DND-41 (cell line): ENCODE measurements at regions not wholly inside any gene's neighbourhood (a gene's known extent, or its start where the extent isn't known, plus 50 kb on each side); places are given as distances from the start of the nearest gene placed in this dataset.

Source experiments
- EZH2 ChIP-seq: IDR thresholded peaks from 3 replicates; pipeline ENCODE4 v1.6.1; 2012; ENCODE audit warnings: borderline replicate concordance, low read depth, mild to moderate bottlenecking, moderate library complexity, low read length, inconsistent platforms; ENCODE audit not compliant: severe bottlenecking
- TF ChIP-seq, protein P1 (sequence below): IDR thresholded peaks from 2 replicates; pipeline ENCODE4 v1.5.1; 2012; ENCODE audit warnings: borderline replicate concordance, low read length, moderate library complexity, mild to moderate bottlenecking; ENCODE audit not compliant: poor library complexity, severe bottlenecking; ENCODE audit errors: extremely low read depth

DNA sequence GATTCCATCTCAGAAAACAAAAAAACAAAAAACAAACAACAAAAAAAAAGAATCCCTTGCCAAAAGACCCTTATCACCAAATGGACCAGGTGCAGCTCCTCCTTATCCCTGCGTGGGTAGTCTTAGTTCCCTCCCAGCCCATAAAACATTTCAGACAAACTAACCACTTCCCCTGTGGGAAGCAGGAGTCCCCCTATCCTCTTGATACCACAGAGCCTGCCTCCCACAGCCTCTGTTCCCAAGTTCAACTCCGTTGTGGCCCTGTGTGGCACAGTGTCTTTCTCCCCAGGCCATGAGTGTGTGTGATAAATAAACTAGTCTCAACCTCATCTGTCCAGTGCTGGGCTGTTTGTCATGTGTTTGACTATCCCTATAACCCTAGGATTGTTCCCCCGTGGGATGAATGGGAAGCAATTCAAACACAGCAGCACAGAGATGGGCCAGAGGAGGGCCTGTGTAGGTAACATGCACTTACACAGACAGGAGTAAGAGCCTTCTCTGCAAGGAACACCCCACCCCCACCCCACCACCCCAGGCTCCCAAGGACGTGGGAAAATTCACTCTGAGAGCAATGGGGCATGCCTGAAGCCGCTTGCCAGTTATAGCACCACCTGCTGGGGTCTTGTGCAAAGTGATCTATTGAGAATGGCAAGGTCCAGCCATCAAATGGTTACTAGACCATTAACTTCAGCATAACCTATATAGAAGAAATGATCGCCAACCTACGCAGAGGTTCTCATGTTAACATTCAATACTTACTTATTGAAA is 147.1 kb upstream of the GHITM start:
- TF ChIP-seq, protein P1, sequence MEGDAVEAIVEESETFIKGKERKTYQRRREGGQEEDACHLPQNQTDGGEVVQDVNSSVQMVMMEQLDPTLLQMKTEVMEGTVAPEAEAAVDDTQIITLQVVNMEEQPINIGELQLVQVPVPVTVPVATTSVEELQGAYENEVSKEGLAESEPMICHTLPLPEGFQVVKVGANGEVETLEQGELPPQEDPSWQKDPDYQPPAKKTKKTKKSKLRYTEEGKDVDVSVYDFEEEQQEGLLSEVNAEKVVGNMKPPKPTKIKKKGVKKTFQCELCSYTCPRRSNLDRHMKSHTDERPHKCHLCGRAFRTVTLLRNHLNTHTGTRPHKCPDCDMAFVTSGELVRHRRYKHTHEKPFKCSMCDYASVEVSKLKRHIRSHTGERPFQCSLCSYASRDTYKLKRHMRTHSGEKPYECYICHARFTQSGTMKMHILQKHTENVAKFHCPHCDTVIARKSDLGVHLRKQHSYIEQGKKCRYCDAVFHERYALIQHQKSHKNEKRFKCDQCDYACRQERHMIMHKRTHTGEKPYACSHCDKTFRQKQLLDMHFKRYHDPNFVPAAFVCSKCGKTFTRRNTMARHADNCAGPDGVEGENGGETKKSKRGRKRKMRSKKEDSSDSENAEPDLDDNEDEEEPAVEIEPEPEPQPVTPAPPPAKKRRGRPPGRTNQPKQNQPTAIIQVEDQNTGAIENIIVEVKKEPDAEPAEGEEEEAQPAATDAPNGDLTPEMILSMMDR = peak; percentile 56
- TF ChIP-seq EZH2 = no peak
